SH-SY5Y (cell line): ENCODE measurements at regions not wholly inside any gene's neighbourhood (a gene's known extent, or its start where the extent isn't known, plus 50 kb on each side); places are given as distances from the start of the nearest gene placed in this dataset.

ENCODE experiments used
- GATA2 ChIP-seq: IDR thresholded peaks from 2 replicates; pipeline ENCODE4 v1.6.1; 2011; ENCODE audit warnings: mild to moderate bottlenecking, low read depth, low read length
- GATA3 ChIP-seq: IDR thresholded peaks from 2 replicates; pipeline ENCODE4 v1.6.1; 2011; ENCODE audit warnings: low read depth, mild to moderate bottlenecking, low read length, moderate library complexity

DNA sequence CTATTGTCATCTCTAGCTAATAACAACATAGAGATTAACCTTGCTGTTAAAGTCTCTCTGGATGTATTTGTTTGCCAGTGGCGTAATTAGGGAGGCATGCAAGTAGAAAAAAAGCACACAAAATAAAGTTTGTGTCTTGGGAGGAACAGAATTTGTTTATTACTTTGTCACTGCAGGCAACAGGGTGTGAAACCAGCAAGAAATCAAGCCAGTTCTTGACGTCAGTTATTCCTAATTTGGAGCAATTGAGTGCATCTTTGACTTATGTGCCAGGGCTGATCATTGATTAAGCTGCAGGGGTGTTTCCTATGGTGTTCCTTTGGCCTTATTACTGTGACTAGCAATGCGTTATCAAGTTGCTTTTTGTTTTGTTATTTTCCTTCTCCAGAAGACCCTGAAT is 751.0 kb downstream of the KCNA4 start:
- TF ChIP-seq GATA2 = no peak
- TF ChIP-seq GATA3 = no peak
